ENCODE measurements at regions not wholly inside any gene's neighbourhood (a gene's known extent, or its start where the extent isn't known, plus 50 kb on each side); places are given as distances from the start of the nearest gene placed in this dataset.

GRCh38 chr4:116531026-116531425 lies 554.4 kb downstream of the TRAM1L1 start:
- TF ChIP-seq, protein P1, sequence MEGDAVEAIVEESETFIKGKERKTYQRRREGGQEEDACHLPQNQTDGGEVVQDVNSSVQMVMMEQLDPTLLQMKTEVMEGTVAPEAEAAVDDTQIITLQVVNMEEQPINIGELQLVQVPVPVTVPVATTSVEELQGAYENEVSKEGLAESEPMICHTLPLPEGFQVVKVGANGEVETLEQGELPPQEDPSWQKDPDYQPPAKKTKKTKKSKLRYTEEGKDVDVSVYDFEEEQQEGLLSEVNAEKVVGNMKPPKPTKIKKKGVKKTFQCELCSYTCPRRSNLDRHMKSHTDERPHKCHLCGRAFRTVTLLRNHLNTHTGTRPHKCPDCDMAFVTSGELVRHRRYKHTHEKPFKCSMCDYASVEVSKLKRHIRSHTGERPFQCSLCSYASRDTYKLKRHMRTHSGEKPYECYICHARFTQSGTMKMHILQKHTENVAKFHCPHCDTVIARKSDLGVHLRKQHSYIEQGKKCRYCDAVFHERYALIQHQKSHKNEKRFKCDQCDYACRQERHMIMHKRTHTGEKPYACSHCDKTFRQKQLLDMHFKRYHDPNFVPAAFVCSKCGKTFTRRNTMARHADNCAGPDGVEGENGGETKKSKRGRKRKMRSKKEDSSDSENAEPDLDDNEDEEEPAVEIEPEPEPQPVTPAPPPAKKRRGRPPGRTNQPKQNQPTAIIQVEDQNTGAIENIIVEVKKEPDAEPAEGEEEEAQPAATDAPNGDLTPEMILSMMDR (IDR thresholded peaks at IDR 0.05): no peak
- TF ChIP-seq POLR2AphosphoS5 (IDR thresholded peaks at IDR 0.05): no peak
